ENCODE measurements at regions not wholly inside any gene's neighbourhood (a gene's known extent, or its start where the extent isn't known, plus 50 kb on each side); places are given as distances from the start of the nearest gene placed in this dataset.

GRCh38 chr6:111973927-111974639, 79.8 kb upstream of the CCN6 start:
- H4K8ac ChIP-seq (replicated peaks; ENCODE audit: insufficient read length, low read depth, low read length): no peak overlapping the region
- H2BK15ac ChIP-seq (ENCODE audit: low read depth, low read length): no peak overlapping the region
- H3T11ph ChIP-seq (ENCODE audit: low read length): no peak overlapping the region
- H2BK5ac ChIP-seq (ENCODE audit: insufficient read length, low read length): no peak overlapping the region
- H3K27ac Mint-ChIP-seq: no peak overlapping the region
- no peak overlapping the region for H3K14ac ChIP-seq (ENCODE audit: insufficient read depth, low read length)
- no peaks in the 10 kb centered on the region for H3K9me3 ChIP-seq (ENCODE audit: control insufficient read depth, low read depth, low read length)
- H3K56ac ChIP-seq (ENCODE audit: insufficient read length, low read depth, low read length): no peak overlapping the region
- no peak overlapping the region for H4K91ac ChIP-seq (ENCODE audit: insufficient read length, low read depth, low read length)
- H4K5ac ChIP-seq (ENCODE audit: insufficient read length, low read depth, low read length): no peak overlapping the region
- no peak overlapping the region for H2AFZ ChIP-seq (ENCODE audit: low read length)
- H3K4ac ChIP-seq (ENCODE audit: low read depth, low read length): no peak overlapping the region
- no peak overlapping the region for H3K23ac ChIP-seq (ENCODE audit: insufficient read length, low read depth, low read length)
- no peaks in the 10 kb centered on the region for H4K20me1 ChIP-seq (ENCODE audit: control insufficient read depth, insufficient read depth, insufficient read length)
- no peak overlapping the region for H2BK20ac ChIP-seq (ENCODE audit: low read depth, low read length, poor library complexity, severe bottlenecking)
- H3K27me3 Mint-ChIP-seq (ENCODE audit: low read depth): peaks cover 6% of the 10 kb centered on the region
- no peaks in the 10 kb centered on the region for H3K27me3 ChIP-seq (ENCODE audit: insufficient read depth, low read length)
- no peaks in the 10 kb centered on the region for H3K79me2 ChIP-seq (ENCODE audit: insufficient read depth, low read length)
- H3K18ac ChIP-seq (ENCODE audit: insufficient read length, low read depth, low read length): no peak overlapping the region
- no peaks in the 10 kb centered on the region for H3K4me1 ChIP-seq (ENCODE audit: insufficient read depth, low read length)
- no peak overlapping the region for H3K9ac ChIP-seq (ENCODE audit: extremely low read depth, insufficient read length, low read length)
- H2BK12ac ChIP-seq (ENCODE audit: insufficient read length, low read depth, low read length): no peak overlapping the region
- no peak for DNase-seq
- no peak overlapping the region for H3K27ac ChIP-seq (ENCODE audit: insufficient read length, low read depth, low read length)
- WGBS (ENCODE audit: extremely low coverage, insufficient read length, low lambda C conversion rate): no CpG with 5 or more reads among the region's 5 CpGs
- H3K9me3 Mint-ChIP-seq: no peaks in the 10 kb centered on the region
- no peak overlapping the region for H3K4me3 Mint-ChIP-seq
- H3K36me3 Mint-ChIP-seq (ENCODE audit: insufficient read depth in 1 of 3, low read depth in 3 of 3): no peaks in the 10 kb centered on the region
- H3K4me1 Mint-ChIP-seq: peaks cover 6 to 10% of the 10 kb centered on the region in 2 experiments
- H3K79me1 ChIP-seq (ENCODE audit: insufficient read depth, low read depth, low read length, poor library complexity, severe bottlenecking): no peaks in the 10 kb centered on the region
- H3K4me2 ChIP-seq (ENCODE audit: insufficient read depth, insufficient read length, low read length): no peak overlapping the region
- no peak overlapping the region for H2BK120ac ChIP-seq (ENCODE audit: low read depth, low read length, poor library complexity, severe bottlenecking)
- no peaks in the 10 kb centered on the region for H3K23me2 ChIP-seq (ENCODE audit: insufficient read length, low read depth, low read length, poor library complexity, severe bottlenecking)
- no peak for TF ChIP-seq CTCF (conservative IDR thresholded peaks at IDR 0.05)
- no peak overlapping the region for H2AK5ac ChIP-seq (ENCODE audit: insufficient read length, low read length)

Data from H9 (cell line).